ENCODE measurements at regions not wholly inside any gene's neighbourhood (a gene's known extent, or its start where the extent isn't known, plus 50 kb on each side); places are given as distances from the start of the nearest gene placed in this dataset.

GRCh38 chr6:93678841-93679454 is 259.6 kb upstream of the EPHA7 start:
- TF ChIP-seq, protein P1, sequence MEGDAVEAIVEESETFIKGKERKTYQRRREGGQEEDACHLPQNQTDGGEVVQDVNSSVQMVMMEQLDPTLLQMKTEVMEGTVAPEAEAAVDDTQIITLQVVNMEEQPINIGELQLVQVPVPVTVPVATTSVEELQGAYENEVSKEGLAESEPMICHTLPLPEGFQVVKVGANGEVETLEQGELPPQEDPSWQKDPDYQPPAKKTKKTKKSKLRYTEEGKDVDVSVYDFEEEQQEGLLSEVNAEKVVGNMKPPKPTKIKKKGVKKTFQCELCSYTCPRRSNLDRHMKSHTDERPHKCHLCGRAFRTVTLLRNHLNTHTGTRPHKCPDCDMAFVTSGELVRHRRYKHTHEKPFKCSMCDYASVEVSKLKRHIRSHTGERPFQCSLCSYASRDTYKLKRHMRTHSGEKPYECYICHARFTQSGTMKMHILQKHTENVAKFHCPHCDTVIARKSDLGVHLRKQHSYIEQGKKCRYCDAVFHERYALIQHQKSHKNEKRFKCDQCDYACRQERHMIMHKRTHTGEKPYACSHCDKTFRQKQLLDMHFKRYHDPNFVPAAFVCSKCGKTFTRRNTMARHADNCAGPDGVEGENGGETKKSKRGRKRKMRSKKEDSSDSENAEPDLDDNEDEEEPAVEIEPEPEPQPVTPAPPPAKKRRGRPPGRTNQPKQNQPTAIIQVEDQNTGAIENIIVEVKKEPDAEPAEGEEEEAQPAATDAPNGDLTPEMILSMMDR (IDR thresholded peaks at IDR 0.05), result no peak
- no peak for TF ChIP-seq POLR2A (IDR thresholded peaks at IDR 0.05)
